ENCODE measurements at regions not wholly inside any gene's neighbourhood (a gene's known extent, or its start where the extent isn't known, plus 50 kb on each side); places are given as distances from the start of the nearest gene placed in this dataset.

DNA sequence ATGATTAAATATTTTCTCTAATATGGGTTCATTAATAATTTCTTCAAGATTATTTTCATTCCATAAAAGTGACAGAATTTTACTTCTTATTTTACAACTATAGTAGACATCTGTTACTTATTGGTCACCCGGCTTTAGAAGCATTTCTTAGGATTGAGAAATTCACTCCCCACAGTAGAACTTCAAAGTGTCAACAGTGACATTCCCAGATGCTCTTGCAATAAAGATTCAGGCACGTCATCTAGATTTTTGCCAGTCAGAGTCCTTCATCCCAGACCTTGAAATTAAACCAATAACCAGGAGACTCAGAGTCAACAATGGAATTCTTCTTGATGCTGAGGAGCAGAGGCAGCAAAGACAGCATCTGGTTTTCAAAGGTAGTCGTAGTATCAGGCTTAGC lies 190.8 kb downstream of the VGLL3 start:
- Histone ChIP-seq H3K4me2 (ENCODE audit: low read length) (no peak overlapping the region), H4K12ac (ENCODE audit: low read depth, low read length) (no peak overlapping the region), H3K9ac (ENCODE audit: low read length) (no peak overlapping the region), H3K27me3 (ENCODE audit: insufficient read depth, low read length) (no peaks in the 10 kb centered on the region), H3K4me3 (ENCODE audit: low read depth, low read length) (no peak overlapping the region), H3K27ac (ENCODE audit: low read depth, low read length) (no peak overlapping the region), H3K23ac (ENCODE audit: low read length) (no peak overlapping the region), H3K36me3 (ENCODE audit: control insufficient read depth in 1 of 2, insufficient read depth in 2 of 2, low read length in 2 of 2) (no peaks in the 10 kb centered on the region), H3K14ac (ENCODE audit: low read length) (no peak overlapping the region), H3K18ac (ENCODE audit: low read length) (no peak overlapping the region), H4K91ac (ENCODE audit: low read depth, low read length) (no peak overlapping the region), H2AFZ (ENCODE audit: insufficient read depth, low read length, poor library complexity) (no peak overlapping the region), H3K79me1 (ENCODE audit: low read length) (no peaks in the 10 kb centered on the region), H3K4ac (ENCODE audit: low read depth, low read length) (no peak overlapping the region), H2BK5ac (ENCODE audit: low read depth, low read length, poor library complexity) (no peak overlapping the region), H3K9me3 (ENCODE audit: insufficient read depth, low read depth, low read length) (no peaks in the 10 kb centered on the region), H2AK5ac (ENCODE audit: low read length) (no peak overlapping the region), H4K8ac (ENCODE audit: low read depth, low read length) (no peak overlapping the region), H3K79me2 (ENCODE audit: control insufficient read depth, insufficient read depth, low read length, poor library complexity) (no peaks in the 10 kb centered on the region), H2BK12ac (ENCODE audit: low read length) (no peak overlapping the region), H2BK120ac (ENCODE audit: insufficient read depth, low read length, poor library complexity) (no peak overlapping the region), H3K4me1 (ENCODE audit: control insufficient read depth in 1 of 2, insufficient read depth in 2 of 2, low read length in 2 of 2) (no peaks in the 10 kb centered on the region)
- WGBS (ENCODE audit: extremely low coverage, insufficient coverage, insufficient read length), result no CpG with 5 or more reads among the region's 3 CpGs
- DNase-seq, result no peak

- WGBS (ENCODE audit: extremely low coverage, insufficient coverage, insufficient read length), result no CpG with 5 or more reads among the region's 1 CpG
- no peak overlapping the region for H2AK5ac ChIP-seq (ENCODE audit: low read length)
- no peak overlapping the region for H4K12ac ChIP-seq (ENCODE audit: low read depth, low read length)
These were observed 193.0 kb downstream of the VGLL3 start for GRCh38 chr3:86797946-86798345.

GRCh38 chr3:86794361-86795065 lies 196.4 kb downstream of the VGLL3 start:
- H3K27ac ChIP-seq (ENCODE audit: low read depth, low read length), result peak overlapping the region; percentile 33
- no peak overlapping the region for H4K8ac ChIP-seq (ENCODE audit: low read depth, low read length)
- WGBS (ENCODE audit: extremely low coverage, insufficient coverage, insufficient read length), result no CpG with 5 or more reads among the region's 3 CpGs
- no peak overlapping the region for H4K12ac ChIP-seq (ENCODE audit: low read depth, low read length)
- H3K79me1 ChIP-seq (ENCODE audit: low read length), result no peaks in the 10 kb centered on the region
- peak in 1 of 2 donors; percentile 41 for DNase-seq
- no peak overlapping the region for H4K91ac ChIP-seq (ENCODE audit: low read depth, low read length)
- no peak overlapping the region for H3K14ac ChIP-seq (ENCODE audit: low read length)
- no peaks in the 10 kb centered on the region for H3K4me1 ChIP-seq (ENCODE audit: control insufficient read depth in 1 of 2, insufficient read depth in 2 of 2, low read length in 2 of 2)
- no peaks in the 10 kb centered on the region for H3K36me3 ChIP-seq (ENCODE audit: control insufficient read depth in 1 of 2, insufficient read depth in 2 of 2, low read length in 2 of 2)
- no peak overlapping the region for H3K4me3 ChIP-seq (ENCODE audit: low read depth, low read length)
- no peak overlapping the region for H2BK12ac ChIP-seq (ENCODE audit: low read length)
- no peak overlapping the region for H2BK120ac ChIP-seq (ENCODE audit: insufficient read depth, low read length, poor library complexity)
- H3K18ac ChIP-seq (ENCODE audit: low read length), result no peak overlapping the region
- H3K27me3 ChIP-seq (ENCODE audit: insufficient read depth, low read length), result no peaks in the 10 kb centered on the region
- H3K4me2 ChIP-seq (ENCODE audit: low read length), result no peak overlapping the region
- no peak overlapping the region for H2BK5ac ChIP-seq (ENCODE audit: low read depth, low read length, poor library complexity)
- no peak overlapping the region for H3K4ac ChIP-seq (ENCODE audit: low read depth, low read length)
- H3K79me2 ChIP-seq (ENCODE audit: control insufficient read depth, insufficient read depth, low read length, poor library complexity), result no peaks in the 10 kb centered on the region
- no peak overlapping the region for H3K23ac ChIP-seq (ENCODE audit: low read length)
- H3K9ac ChIP-seq (ENCODE audit: low read length), result no peak overlapping the region
- H3K9me3 ChIP-seq (ENCODE audit: insufficient read depth, low read depth, low read length), result no peaks in the 10 kb centered on the region
- H2AK5ac ChIP-seq (ENCODE audit: low read length), result no peak overlapping the region
- no peak overlapping the region for H2AFZ ChIP-seq (ENCODE audit: insufficient read depth, low read length, poor library complexity)

More at GRCh38 chr3:86797946-86798345, 193.0 kb downstream of the VGLL3 start:
- Histone ChIP-seq H3K9ac (ENCODE audit: low read length) (no peak overlapping the region), H3K79me2 (ENCODE audit: control insufficient read depth, insufficient read depth, low read length, poor library complexity) (no peaks in the 10 kb centered on the region), H3K4me3 (ENCODE audit: low read depth, low read length) (no peak overlapping the region), H3K18ac (ENCODE audit: low read length) (no peak overlapping the region), H3K4me1 (ENCODE audit: control insufficient read depth in 1 of 2, insufficient read depth in 2 of 2, low read length in 2 of 2) (no peaks in the 10 kb centered on the region), H3K23ac (ENCODE audit: low read length) (no peak overlapping the region), H3K27ac (ENCODE audit: low read depth, low read length) (no peak overlapping the region), H3K79me1 (ENCODE audit: low read length) (no peaks in the 10 kb centered on the region), H3K14ac (ENCODE audit: low read length) (no peak overlapping the region), H3K36me3 (ENCODE audit: control insufficient read depth in 1 of 2, insufficient read depth in 2 of 2, low read length in 2 of 2) (no peaks in the 10 kb centered on the region), H2BK5ac (ENCODE audit: low read depth, low read length, poor library complexity) (no peak overlapping the region), H4K91ac (ENCODE audit: low read depth, low read length) (no peak overlapping the region), H4K8ac (ENCODE audit: low read depth, low read length) (no peak overlapping the region), H3K4me2 (ENCODE audit: low read length) (no peak overlapping the region), H2AFZ (ENCODE audit: insufficient read depth, low read length, poor library complexity) (no peak overlapping the region), H3K4ac (ENCODE audit: low read depth, low read length) (no peak overlapping the region), H2BK120ac (ENCODE audit: insufficient read depth, low read length, poor library complexity) (no peak overlapping the region), H3K9me3 (ENCODE audit: insufficient read depth, low read depth, low read length) (no peaks in the 10 kb centered on the region), H3K27me3 (ENCODE audit: insufficient read depth, low read length) (no peaks in the 10 kb centered on the region), H2BK12ac (ENCODE audit: low read length) (no peak overlapping the region)
- no peak for DNase-seq

DNA sequence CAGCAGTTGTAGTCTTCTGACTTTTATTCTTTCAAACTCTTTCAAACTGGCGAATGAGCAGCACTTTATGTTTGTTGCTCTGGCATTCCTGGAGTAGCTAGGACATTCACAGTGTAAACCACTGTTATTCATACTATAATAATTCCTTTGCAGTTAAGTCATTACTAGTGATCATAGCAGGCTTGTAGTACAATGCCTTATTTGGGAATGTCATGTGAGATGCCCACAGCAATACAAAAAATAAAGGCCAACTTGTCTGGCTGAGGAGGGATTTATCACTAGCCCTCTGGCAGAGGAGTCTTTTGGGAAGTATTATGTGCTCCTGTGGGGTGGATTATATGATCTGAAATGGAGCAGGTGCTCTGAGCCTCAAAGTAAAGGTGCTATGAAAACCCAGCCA lies 197.2 kb downstream of the VGLL3 start:
- H3K79me2 ChIP-seq (ENCODE audit: control insufficient read depth, insufficient read depth, low read length, poor library complexity), result no peaks in the 10 kb centered on the region
- H2BK12ac ChIP-seq (ENCODE audit: low read length), result no peak overlapping the region
- no peak overlapping the region for H4K8ac ChIP-seq (ENCODE audit: low read depth, low read length)
- H2BK120ac ChIP-seq (ENCODE audit: insufficient read depth, low read length, poor library complexity), result no peak overlapping the region
- H2AK5ac ChIP-seq (ENCODE audit: low read length), result no peak overlapping the region
- H3K4ac ChIP-seq (ENCODE audit: low read depth, low read length), result no peak overlapping the region
- peak overlapping the region; percentile 33 for H3K27ac ChIP-seq (ENCODE audit: low read depth, low read length)
- H3K9ac ChIP-seq (ENCODE audit: low read length), result no peak overlapping the region
- H2AFZ ChIP-seq (ENCODE audit: insufficient read depth, low read length, poor library complexity), result no peak overlapping the region
- WGBS (ENCODE audit: extremely low coverage, insufficient coverage, insufficient read length), result no CpG with 5 or more reads among the region's 1 CpG
- H4K91ac ChIP-seq (ENCODE audit: low read depth, low read length), result no peak overlapping the region
- no peaks in the 10 kb centered on the region for H3K79me1 ChIP-seq (ENCODE audit: low read length)
- H3K4me2 ChIP-seq (ENCODE audit: low read length), result no peak overlapping the region
- H3K14ac ChIP-seq (ENCODE audit: low read length), result no peak overlapping the region
- no peaks in the 10 kb centered on the region for H3K4me1 ChIP-seq (ENCODE audit: control insufficient read depth in 1 of 2, insufficient read depth in 2 of 2, low read length in 2 of 2)
- no peak overlapping the region for H4K12ac ChIP-seq (ENCODE audit: low read depth, low read length)
- no peaks in the 10 kb centered on the region for H3K27me3 ChIP-seq (ENCODE audit: insufficient read depth, low read length)
- H3K18ac ChIP-seq (ENCODE audit: low read length), result no peak overlapping the region
- H3K4me3 ChIP-seq (ENCODE audit: low read depth, low read length), result no peak overlapping the region
- H3K23ac ChIP-seq (ENCODE audit: low read length), result no peak overlapping the region
- no peaks in the 10 kb centered on the region for H3K9me3 ChIP-seq (ENCODE audit: insufficient read depth, low read depth, low read length)
- DNase-seq, result peak; percentile 50 to 77
- no peaks in the 10 kb centered on the region for H3K36me3 ChIP-seq (ENCODE audit: control insufficient read depth in 1 of 2, insufficient read depth in 2 of 2, low read length in 2 of 2)
- H2BK5ac ChIP-seq (ENCODE audit: low read depth, low read length, poor library complexity), result peak overlapping the region; percentile 49
